Cardiac fibroblast (primary cell): ENCODE measurements at regions not wholly inside any gene's neighbourhood (a gene's known extent, or its start where the extent isn't known, plus 50 kb on each side); places are given as distances from the start of the nearest gene placed in this dataset.

Source experiments
- DNase-seq, 2 donors: peaks; one replicate each; pipeline versions ENCODE4 v3.0.0 to v3.0.0-alpha.2; 2010; ENCODE audit warnings: low read depth in 2 of 2
- H3K4me3 ChIP-seq, 2 donors: replicated peaks in 1 of 2; 1 replicate in 1 of 2; 2 replicates in 1 of 2; pipeline ENCODE4 v1.5.1; 2011; ENCODE audit warnings: low read depth in 2 of 2, low read length in 2 of 2, mild to moderate bottlenecking in 2 of 2, moderate library complexity in 1 of 2
- TF ChIP-seq, protein P1 (sequence below): IDR thresholded peaks from one replicate; pipeline ENCODE4 v1.5.1; 2011; ENCODE audit warnings: low read depth, mild to moderate bottlenecking, low read length, inconsistent platforms

DNA sequence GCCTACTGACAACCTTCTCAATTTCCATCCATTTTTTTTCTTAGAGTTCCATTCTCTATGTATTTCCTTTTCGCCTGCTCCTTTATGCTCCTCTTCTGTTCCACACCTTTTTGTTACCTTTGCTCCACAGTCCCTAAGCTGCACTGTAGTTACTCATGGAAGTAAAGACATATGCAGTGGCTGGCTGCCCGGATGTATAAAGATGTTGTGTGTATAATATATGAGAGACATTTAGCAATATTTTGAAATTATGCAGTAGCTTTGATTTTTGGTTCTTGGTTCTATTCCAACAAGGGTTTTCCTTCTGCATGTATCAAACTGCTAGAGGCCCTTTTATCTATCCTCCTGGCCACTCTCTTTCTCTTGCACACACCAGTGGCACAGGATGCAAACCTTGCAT lies 234.9 kb downstream of the DOK5 start:
- DNase-seq: no peak
- TF ChIP-seq, protein P1, sequence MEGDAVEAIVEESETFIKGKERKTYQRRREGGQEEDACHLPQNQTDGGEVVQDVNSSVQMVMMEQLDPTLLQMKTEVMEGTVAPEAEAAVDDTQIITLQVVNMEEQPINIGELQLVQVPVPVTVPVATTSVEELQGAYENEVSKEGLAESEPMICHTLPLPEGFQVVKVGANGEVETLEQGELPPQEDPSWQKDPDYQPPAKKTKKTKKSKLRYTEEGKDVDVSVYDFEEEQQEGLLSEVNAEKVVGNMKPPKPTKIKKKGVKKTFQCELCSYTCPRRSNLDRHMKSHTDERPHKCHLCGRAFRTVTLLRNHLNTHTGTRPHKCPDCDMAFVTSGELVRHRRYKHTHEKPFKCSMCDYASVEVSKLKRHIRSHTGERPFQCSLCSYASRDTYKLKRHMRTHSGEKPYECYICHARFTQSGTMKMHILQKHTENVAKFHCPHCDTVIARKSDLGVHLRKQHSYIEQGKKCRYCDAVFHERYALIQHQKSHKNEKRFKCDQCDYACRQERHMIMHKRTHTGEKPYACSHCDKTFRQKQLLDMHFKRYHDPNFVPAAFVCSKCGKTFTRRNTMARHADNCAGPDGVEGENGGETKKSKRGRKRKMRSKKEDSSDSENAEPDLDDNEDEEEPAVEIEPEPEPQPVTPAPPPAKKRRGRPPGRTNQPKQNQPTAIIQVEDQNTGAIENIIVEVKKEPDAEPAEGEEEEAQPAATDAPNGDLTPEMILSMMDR: no peak
- H3K4me3 ChIP-seq: no peak overlapping the region

DNA sequence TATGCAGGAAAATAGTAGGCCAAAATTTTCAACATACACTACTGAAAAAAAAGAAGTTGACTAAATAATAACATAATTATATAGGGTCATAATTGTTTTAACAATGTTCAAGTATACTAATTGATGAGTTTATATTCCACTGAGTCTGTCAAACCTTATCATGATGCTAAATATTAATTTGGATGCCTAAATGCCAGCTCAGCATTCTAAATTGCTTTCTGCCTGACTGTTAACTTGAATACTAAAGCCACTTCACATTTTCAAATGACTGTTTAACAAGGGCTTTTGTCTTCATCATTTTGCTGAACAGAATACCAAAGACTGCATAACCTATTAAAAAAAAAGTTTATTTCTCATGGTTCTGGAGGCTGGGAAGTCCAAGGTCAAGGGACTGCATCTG lies 232.8 kb downstream of the DOK5 start:
- TF ChIP-seq, protein P1: no peak
- no peak for DNase-seq
- no peak overlapping the region for H3K4me3 ChIP-seq

DNA sequence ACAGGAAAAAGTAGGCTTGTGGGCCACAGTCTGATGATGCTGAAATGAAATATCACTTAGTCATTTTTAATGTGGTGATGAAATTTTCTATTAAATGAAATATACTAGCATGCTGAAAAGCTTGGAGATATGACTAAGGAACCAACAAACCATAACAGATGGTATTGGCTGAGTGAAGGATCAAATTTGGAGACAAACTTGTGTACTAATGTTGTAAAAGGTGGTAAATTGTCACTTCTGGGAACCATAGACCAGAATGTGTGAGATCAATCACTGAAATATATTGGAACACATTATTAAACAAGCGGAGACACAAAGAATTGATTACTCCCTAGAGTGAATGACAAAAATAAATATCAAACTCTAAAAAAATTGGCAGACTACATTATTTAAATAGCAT lies 232.4 kb downstream of the DOK5 start:
- no peak overlapping the region for H3K4me3 ChIP-seq

DNA sequence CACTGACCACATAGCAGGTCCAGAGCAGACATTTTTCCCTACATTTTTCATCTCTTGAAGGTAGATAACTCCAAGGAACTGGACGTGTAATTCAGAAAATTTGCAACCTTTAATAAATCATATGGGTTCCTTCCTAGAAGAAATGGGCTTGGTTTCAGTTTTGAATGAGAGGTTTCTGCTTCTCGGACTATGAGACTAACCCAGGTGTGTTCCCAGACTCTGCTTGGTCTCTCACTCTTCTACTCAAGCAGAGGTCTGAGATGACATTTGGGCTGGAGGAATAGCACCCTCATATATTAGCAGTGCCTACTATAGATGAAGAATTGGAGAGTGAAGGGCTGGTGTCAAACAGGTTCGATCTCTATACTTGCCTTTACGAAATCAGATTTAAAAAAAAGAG lies 231.2 kb downstream of the DOK5 start:
- TF ChIP-seq, protein P1: no peak
- no peak for DNase-seq

More for the DNA sequence above, 232.4 kb downstream of the DOK5 start:
- no peak for DNase-seq
- TF ChIP-seq, protein P1: no peak

DNA sequence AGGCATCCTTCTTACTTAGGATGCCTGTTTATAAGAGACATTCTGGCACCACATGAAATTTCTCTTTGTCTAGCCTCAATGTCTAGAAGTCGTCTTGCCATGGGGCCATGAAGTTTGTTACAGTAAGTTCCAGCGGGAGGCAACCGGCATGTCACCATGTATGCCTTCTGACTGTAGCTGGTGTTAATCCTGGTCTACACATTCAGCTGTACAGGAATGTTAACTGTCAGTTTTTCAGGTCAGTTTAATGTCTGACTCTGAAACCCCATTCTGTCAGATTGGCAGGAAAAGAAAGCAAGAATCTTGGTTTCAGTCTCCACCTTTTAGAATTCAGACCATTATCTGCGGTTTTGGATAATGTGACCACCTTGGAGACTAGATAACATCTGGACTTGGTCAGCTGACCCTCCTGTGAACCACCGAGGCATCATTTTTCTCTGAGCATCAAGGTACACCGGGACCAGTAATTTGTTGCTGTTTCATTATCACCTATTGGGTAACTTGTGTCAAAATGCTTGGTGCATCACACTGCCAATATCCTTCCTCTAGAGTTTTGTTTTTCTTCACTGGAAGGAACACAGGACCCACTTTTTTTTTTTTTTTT lies 228.7 kb downstream of the DOK5 start:
- H3K4me3 ChIP-seq: no peak overlapping the region
- no peak for DNase-seq
- TF ChIP-seq, protein P1: no peak

More for the DNA sequence above, 231.2 kb downstream of the DOK5 start:
- H3K4me3 ChIP-seq: no peak overlapping the region
